Tibial artery (tissue), 4 donors: ENCODE measurements at regions not wholly inside any gene's neighbourhood (a gene's known extent, or its start where the extent isn't known, plus 50 kb on each side); places are given as distances from the start of the nearest gene placed in this dataset.

ENCODE experiments used
- DNase-seq, 2 donors: peaks; one replicate each; pipeline ENCODE4 v3.0.0-alpha.2; 2019
- H3K27ac ChIP-seq, 2 donors: fragments of 200-600 bp; sonication (generic) in 1 of 2; 1 replicate in 1 of 2; 2 replicates in 1 of 2; pipeline ENCODE4 v1.5.1; 2018 to 2019; ENCODE audit warnings: mild to moderate bottlenecking in 1 of 2
- H3K27me3 ChIP-seq, 2 donors: fragments of 200-600 bp; sonication (generic) in 1 of 2; one replicate each; pipeline versions ENCODE4 v1.5.1 to v1.6.0; 2016 to 2019
- H3K36me3 ChIP-seq, 3 donors: fragments of 200-600 bp; sonication (generic) in 2 of 3; one replicate each; pipeline ENCODE4 v1.5.1; 2016 to 2019; ENCODE audit warnings: mild to moderate bottlenecking in 2 of 3
- H3K4me1 ChIP-seq, 4 donors: fragments of 200-600 bp; sonication (generic) in 2 of 4; 1 replicate in 3 of 4; 2 replicates in 1 of 4; pipeline ENCODE4 v1.5.1; 2016 to 2019
- H3K4me3 ChIP-seq, 2 donors: fragments of 200-600 bp; sonication (generic) in 1 of 2; 1 replicate in 1 of 2; 2 replicates in 1 of 2; pipeline ENCODE4 v1.5.1; 2018 to 2019; ENCODE audit warnings: mild to moderate bottlenecking in 2 of 2
- H3K9me3 ChIP-seq, 3 donors: fragments of 200-600 bp; sonication (generic) in 1 of 3; one replicate each; pipeline ENCODE4 v1.5.1; 2016 to 2019
- CTCF ChIP-seq, 2 experiments: fragments of 200-600 bp in 1 of 2; fragments of 450-650 bp in 1 of 2; IDR thresholded peaks; one replicate each; pipeline ENCODE4 v1.5.1; 2017 to 2019; ENCODE audit warnings: antibody characterized with exemption in 2 of 2, mild to moderate bottlenecking in 1 of 2, moderate library complexity in 1 of 2
- intact Hi-C: fragments of 100-400 bp; cut with DNase I; formaldehyde crosslinking; loops from one replicate; pipeline ENCODE4 v1.15.0; 2023; ENCODE audit warnings: low total_unique reads

DNA sequence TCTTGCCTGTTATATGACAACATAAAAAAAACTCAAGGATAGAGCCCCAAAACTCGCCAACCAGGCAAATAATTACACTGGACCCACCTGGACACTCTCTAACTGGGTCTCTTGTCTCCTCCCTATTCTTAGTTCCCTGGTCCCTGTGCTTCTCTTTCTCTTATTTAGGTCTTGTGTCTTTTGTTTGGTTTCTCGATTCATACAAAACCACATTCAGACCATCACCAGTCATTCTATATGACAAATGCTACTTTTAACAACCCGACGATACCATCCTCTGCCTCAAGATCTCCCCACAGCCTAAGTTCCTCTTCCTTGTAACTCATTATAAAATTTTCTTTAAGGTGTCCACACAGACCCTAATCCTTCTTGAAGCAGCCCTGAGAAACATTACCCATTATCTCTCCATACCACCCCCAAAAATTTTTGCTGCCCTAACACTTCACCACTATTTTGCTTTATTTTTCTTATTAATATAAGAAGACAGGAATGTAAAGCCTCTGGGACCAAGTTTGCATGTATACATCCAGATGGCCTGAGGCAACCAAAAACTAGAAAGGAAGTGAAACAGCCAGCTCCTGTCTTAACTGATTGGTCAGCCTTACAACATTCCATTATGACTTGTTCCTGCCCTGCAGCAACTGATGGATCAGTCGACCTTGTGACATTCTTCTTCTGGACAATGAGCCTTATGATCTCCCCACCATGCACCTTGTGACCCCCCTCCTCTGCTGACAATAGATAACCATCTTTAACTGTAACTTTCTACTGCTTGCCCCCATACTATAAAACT lies 638.2 kb downstream of the AMY1C start:
- Histone ChIP-seq H3K27ac (no peak overlapping the region), H3K4me3 (no peak overlapping the region), H3K4me1 (no peaks in the 10 kb centered on the region), H3K36me3 (no peaks in the 10 kb centered on the region), H3K27me3 (no peaks in the 10 kb centered on the region), H3K9me3 (no peaks in the 10 kb centered on the region)
- intact Hi-C loops, result no loop called here
- no peak for TF ChIP-seq CTCF (IDR thresholded peaks at IDR 0.05)
- DNase-seq, result no peak

DNA sequence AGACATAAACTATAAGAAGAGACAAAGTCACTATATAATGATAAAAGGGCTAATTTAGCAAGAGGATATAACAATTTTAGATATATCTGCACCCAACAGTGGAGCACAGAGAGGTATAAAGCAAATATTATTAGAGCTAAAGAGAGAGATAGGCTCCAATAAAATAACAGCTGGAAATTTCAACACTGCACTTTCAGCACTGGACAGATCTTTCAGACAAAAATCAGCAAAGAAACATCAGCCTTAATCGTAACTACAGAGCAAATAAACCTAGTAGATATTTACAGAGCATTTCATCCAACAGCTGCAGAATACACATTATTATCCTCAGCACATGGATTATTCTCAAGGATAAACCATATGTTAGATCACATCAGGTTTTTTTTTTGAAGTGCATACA lies 642.9 kb downstream of the AMY1C start:
- Histone ChIP-seq H3K27ac (no peak overlapping the region), H3K9me3 (no peaks in the 10 kb centered on the region), H3K36me3 (no peaks in the 10 kb centered on the region), H3K4me1 (no peaks in the 10 kb centered on the region), H3K4me3 (no peak overlapping the region), H3K27me3 (no peaks in the 10 kb centered on the region)
- DNase-seq, result no peak
- no peak for TF ChIP-seq CTCF (IDR thresholded peaks at IDR 0.05)
- intact Hi-C loops, result no loop called here

- intact Hi-C loops, result no loop called here
- Histone ChIP-seq H3K4me1 (no peaks in the 10 kb centered on the region), H3K9me3 (no peaks in the 10 kb centered on the region), H3K36me3 (no peaks in the 10 kb centered on the region), H3K4me3 (no peak overlapping the region), H3K27ac (no peak overlapping the region), H3K27me3 (no peaks in the 10 kb centered on the region)
- TF ChIP-seq CTCF (IDR thresholded peaks at IDR 0.05), result no peak
- DNase-seq, result no peak
These were observed 652.5 kb downstream of the AMY1C start for GRCh38 chr1:104402178-104402577.

- no peak for DNase-seq
- intact Hi-C loops, result no loop called here
- TF ChIP-seq CTCF (IDR thresholded peaks at IDR 0.05), result no peak
- Histone ChIP-seq H3K4me3 (no peak overlapping the region), H3K4me1 (no peaks in the 10 kb centered on the region), H3K36me3 (no peaks in the 10 kb centered on the region), H3K9me3 (no peaks in the 10 kb centered on the region), H3K27me3 (no peaks in the 10 kb centered on the region), H3K27ac (no peak overlapping the region)
These were observed 654.2 kb downstream of the AMY1C start for GRCh38 chr1:104403883-104404282.

- H3K36me3 ChIP-seq, result no peaks in the 10 kb centered on the region
- intact Hi-C loops, result no loop called here
- H3K27me3 ChIP-seq, result no peaks in the 10 kb centered on the region
- no peak for TF ChIP-seq CTCF (IDR thresholded peaks at IDR 0.05)
- H3K4me3 ChIP-seq, result no peak overlapping the region
- no peak overlapping the region for H3K27ac ChIP-seq
- DNase-seq, result no peak
- H3K9me3 ChIP-seq, result no peaks in the 10 kb centered on the region
- H3K4me1 ChIP-seq, result no peaks in the 10 kb centered on the region
These were observed 657.0 kb downstream of the AMY1C start for GRCh38 chr1:104406728-104407127.
